OCI-LY3 (cell line): ENCODE measurements at regions not wholly inside any gene's neighbourhood (a gene's known extent, or its start where the extent isn't known, plus 50 kb on each side); places are given as distances from the start of the nearest gene placed in this dataset.
"Not testable (repeated sequence)": the region's sequence is repeated elsewhere in the genome, so short reads cannot be mapped to it uniquely, and the experiment has no call there.

Experiments
- H2AFZ ChIP-seq: fragments of 200-600, 300-600 bp; shearing (Covaris generic); 2 replicates; pipeline ENCODE4 v1.6.0; 2014; ENCODE audit warnings: antibody characterized with exemption, low read depth, low read length
- H3K27ac ChIP-seq: fragments of 200-600, 300-600 bp; sonication (generic); 2 replicates; pipeline ENCODE4 v1.5.1; 2014; ENCODE audit warnings: mild to moderate bottlenecking, low read length, moderate library complexity, mixed read lengths
- H3K27me3 ChIP-seq: fragments of 200-600, 300-600 bp; sonication (generic); 2 replicates; pipeline ENCODE4 v1.6.1; 2014; ENCODE audit warnings: low read depth, low read length, mixed read lengths
- H3K36me3 ChIP-seq: fragments of 200-600, 300-600 bp; sonication (generic); replicated peaks from 2 replicates; pipeline ENCODE3; 2014; ENCODE audit warnings: low read depth, low read length, mixed read lengths
- H3K4me1 ChIP-seq: fragments of 300-600, 200-600 bp; sonication (generic); 2 replicates; pipeline ENCODE4 v1.6.1; 2014; ENCODE audit warnings: low read length, mixed read lengths
- H3K4me2 ChIP-seq: fragments of 200-600, 300-600 bp; sonication (generic); 2 replicates; pipeline ENCODE4 v1.6.1; 2014; ENCODE audit warnings: low read length, mixed read lengths
- H3K4me3 ChIP-seq: fragments of 300-600, 200-600 bp; sonication (generic); 2 replicates; pipeline ENCODE4 v1.5.1; 2014; ENCODE audit warnings: antibody characterized with exemption, mild to moderate bottlenecking, low read length, moderate library complexity
- H3K79me2 ChIP-seq: fragments of 300-600, 200-600 bp; shearing (Covaris generic); 2 replicates; pipeline ENCODE4 v1.6.1; 2014; ENCODE audit warnings: mild to moderate bottlenecking, low read length, mixed read lengths
- H3K9ac ChIP-seq: fragments of 300-600, 200-600 bp; shearing (Covaris generic); 2 replicates; pipeline ENCODE4 v1.6.0; 2014; ENCODE audit warnings: mild to moderate bottlenecking, low read length, moderate library complexity
- H3K9me3 ChIP-seq: fragments of 200-600, 300-600 bp; shearing (Covaris generic); 2 replicates; pipeline ENCODE4 v1.6.1; 2014; ENCODE audit warnings: low read length, mixed read lengths; ENCODE audit not compliant: insufficient read depth
- H4K20me1 ChIP-seq: fragments of 200-600, 300-600 bp; sonication (generic); 2 replicates; pipeline ENCODE4 v1.6.1; 2016; ENCODE audit warnings: low read length, mixed read lengths; ENCODE audit not compliant: insufficient read depth
- EZH2phosphoT487 ChIP-seq: fragments of 200-600 bp; shearing (Covaris generic); IDR thresholded peaks from 2 replicates; pipeline ENCODE4 v1.6.1; 2018; ENCODE audit warnings: antibody characterized with exemption, mixed run types, low read depth
- TF ChIP-seq, protein P1 (sequence below): fragments of 200-600, 300-600 bp; sonication (generic); IDR thresholded peaks from 2 replicates; pipeline ENCODE4 v1.5.1; 2014; ENCODE audit warnings: antibody characterized with exemption, low read length, low read depth

DNA sequence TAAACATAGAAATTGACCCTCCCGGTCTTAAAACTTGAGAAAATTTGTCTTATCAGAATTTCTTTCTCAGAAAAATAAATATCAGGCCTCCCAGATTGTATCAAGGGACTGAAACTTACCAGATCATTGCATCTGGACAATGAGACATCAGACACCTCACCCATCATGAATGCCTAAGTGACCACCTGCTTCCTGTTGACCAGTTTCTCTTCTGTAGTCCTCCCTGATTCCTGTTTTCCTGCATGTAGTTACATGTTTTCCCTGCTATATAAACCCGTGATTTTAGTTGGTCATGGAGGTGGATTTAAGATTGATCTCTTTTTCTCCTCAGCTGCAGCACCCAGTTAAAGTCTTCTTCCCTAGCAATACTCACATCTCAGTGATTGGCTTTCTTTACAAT lies 548.1 kb downstream of the PPP4R3C start:
- no peaks in the 10 kb centered on the region for H3K79me2 ChIP-seq
- no peak overlapping the region for H2AFZ ChIP-seq
- H4K20me1 ChIP-seq, result no peaks in the 10 kb centered on the region
- H3K9me3 ChIP-seq, result no peaks in the 10 kb centered on the region
- H3K27me3 ChIP-seq, result no peaks in the 10 kb centered on the region
- H3K27ac ChIP-seq, result no peak overlapping the region
- H3K4me1 ChIP-seq, result peaks cover 10% of the 10 kb centered on the region
- no peak overlapping the region for H3K4me2 ChIP-seq
- H3K4me3 ChIP-seq, result no peak overlapping the region
- H3K36me3 ChIP-seq, result no peaks in the 10 kb centered on the region
- TF ChIP-seq, protein P1, sequence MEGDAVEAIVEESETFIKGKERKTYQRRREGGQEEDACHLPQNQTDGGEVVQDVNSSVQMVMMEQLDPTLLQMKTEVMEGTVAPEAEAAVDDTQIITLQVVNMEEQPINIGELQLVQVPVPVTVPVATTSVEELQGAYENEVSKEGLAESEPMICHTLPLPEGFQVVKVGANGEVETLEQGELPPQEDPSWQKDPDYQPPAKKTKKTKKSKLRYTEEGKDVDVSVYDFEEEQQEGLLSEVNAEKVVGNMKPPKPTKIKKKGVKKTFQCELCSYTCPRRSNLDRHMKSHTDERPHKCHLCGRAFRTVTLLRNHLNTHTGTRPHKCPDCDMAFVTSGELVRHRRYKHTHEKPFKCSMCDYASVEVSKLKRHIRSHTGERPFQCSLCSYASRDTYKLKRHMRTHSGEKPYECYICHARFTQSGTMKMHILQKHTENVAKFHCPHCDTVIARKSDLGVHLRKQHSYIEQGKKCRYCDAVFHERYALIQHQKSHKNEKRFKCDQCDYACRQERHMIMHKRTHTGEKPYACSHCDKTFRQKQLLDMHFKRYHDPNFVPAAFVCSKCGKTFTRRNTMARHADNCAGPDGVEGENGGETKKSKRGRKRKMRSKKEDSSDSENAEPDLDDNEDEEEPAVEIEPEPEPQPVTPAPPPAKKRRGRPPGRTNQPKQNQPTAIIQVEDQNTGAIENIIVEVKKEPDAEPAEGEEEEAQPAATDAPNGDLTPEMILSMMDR, result no peak
- TF ChIP-seq EZH2phosphoT487, result no peak
- H3K9ac ChIP-seq, result no peak overlapping the region

DNA sequence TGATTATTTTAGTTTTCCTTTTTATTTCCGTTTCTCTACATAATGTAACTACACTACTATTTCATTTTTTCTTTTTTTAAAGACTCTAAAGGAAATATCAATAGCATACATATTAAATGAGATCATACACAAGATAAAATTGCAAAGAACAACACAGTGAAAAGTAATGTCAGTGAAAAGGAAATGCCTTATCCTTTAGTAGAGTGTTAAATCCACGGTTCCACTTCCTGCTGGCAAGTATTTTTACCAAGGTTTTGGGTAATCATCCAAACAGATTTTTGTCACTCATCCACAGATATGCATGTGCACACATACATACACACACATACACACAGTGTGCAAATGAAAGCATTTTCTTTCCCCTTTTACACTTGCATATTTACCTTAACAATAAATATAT lies 548.9 kb downstream of the PPP4R3C start:
- no peaks in the 10 kb centered on the region for H3K27me3 ChIP-seq
- peaks cover 17% of the 10 kb centered on the region for H3K4me1 ChIP-seq
- H2AFZ ChIP-seq, result no peak overlapping the region
- no peak overlapping the region for H3K4me3 ChIP-seq
- no peaks in the 10 kb centered on the region for H3K9me3 ChIP-seq
- H3K27ac ChIP-seq, result no peak overlapping the region
- no peaks in the 10 kb centered on the region for H3K79me2 ChIP-seq
- H3K4me2 ChIP-seq, result no peak overlapping the region
- no peak overlapping the region for H3K9ac ChIP-seq
- no peaks in the 10 kb centered on the region for H4K20me1 ChIP-seq
- TF ChIP-seq EZH2phosphoT487, result no peak
- TF ChIP-seq, protein P1, result no peak
- no peaks in the 10 kb centered on the region for H3K36me3 ChIP-seq

DNA sequence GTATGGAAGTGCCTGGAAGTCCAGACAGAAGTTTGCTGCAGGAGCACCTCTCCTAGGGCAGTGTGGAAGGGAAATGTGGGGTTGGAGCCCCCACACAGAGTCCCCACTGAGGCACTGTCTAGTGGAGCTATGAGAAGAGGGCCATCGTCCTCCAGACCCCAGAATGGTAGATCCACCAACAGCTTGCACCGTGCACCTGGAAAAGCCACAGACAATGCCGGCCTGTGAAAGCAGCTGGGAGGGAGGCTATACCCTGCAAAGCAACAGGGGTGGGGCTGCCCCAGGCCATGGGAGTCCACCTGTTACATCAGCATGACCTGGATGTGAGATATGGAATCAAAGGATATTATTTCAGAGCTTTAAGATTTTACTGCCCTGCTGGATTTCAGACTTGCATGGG lies 551.4 kb downstream of the PPP4R3C start:
- not testable (repeated sequence) for H2AFZ ChIP-seq, H3K4me3 ChIP-seq, H3K36me3 ChIP-seq, H3K79me2 ChIP-seq, H4K20me1 ChIP-seq, H3K4me2 ChIP-seq, H3K9ac ChIP-seq, H3K9me3 ChIP-seq, H3K27ac ChIP-seq, H3K27me3 ChIP-seq
- H3K4me1 ChIP-seq, result peaks cover 17% of the 10 kb centered on the region

DNA sequence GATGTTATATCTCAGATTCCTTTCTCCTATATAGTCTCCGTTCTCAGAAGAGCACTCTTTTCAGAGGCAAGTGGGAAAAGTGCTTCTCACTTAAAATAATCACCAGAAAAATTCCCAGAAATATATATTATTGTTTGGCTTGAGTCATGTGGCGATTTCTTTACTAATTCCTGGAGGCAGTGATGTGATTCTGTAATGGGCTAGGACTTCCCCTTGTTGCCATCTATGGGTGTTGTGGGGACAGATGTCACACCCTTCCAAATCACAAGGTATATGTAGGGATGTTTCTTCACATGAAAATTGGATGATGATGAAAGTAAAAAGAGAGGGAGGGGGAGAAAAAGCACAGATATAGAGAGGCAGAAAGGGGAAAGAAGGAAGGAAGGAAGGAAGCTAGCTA lies 553.4 kb downstream of the PPP4R3C start:
- Histone ChIP-seq H3K36me3 (no peaks in the 10 kb centered on the region), H3K4me3 (no peak overlapping the region), H3K27ac (peak overlapping the region; percentile 63), H3K79me2 (no peaks in the 10 kb centered on the region), H3K9me3 (no peaks in the 10 kb centered on the region), H3K27me3 (no peaks in the 10 kb centered on the region), H2AFZ (no peak overlapping the region), H4K20me1 (no peaks in the 10 kb centered on the region), H3K9ac (no peak overlapping the region), H3K4me2 (peak overlapping the region; percentile 45), H3K4me1 (peaks cover 17% of the 10 kb centered on the region)
- TF ChIP-seq, protein P1, result no peak
- TF ChIP-seq EZH2phosphoT487, result no peak

DNA sequence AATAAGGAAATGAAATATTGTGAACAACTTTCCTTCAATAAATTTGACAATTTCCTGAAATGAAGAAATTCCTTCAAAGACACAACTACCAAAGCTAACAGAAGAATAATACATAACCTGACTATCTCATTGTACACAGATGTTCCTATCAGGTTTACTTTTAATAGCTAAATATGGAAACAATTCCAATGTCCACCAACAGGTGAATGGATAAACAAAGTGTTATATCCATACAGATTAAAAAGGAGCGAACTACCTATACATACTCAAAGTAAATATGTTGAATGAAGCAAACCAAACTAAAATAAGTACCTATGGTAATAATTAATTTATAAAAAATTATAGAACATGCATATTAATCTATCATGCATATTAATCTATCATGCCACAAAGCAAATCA lies 554.9 kb downstream of the PPP4R3C start:
- no peak for TF ChIP-seq EZH2phosphoT487
- TF ChIP-seq, protein P1, result no peak
- Histone ChIP-seq H3K4me3 (no peak overlapping the region), H4K20me1 (no peaks in the 10 kb centered on the region)

More for the DNA sequence above, 554.9 kb downstream of the PPP4R3C start:
- no peaks in the 10 kb centered on the region for H3K36me3 ChIP-seq
- no peak overlapping the region for H3K9ac ChIP-seq
- H2AFZ ChIP-seq, result no peak overlapping the region
- H3K4me1 ChIP-seq, result peaks cover 17% of the 10 kb centered on the region
- no peak overlapping the region for H3K4me2 ChIP-seq
- no peak overlapping the region for H3K27ac ChIP-seq
- no peaks in the 10 kb centered on the region for H3K79me2 ChIP-seq
- H3K9me3 ChIP-seq, result no peaks in the 10 kb centered on the region
- no peaks in the 10 kb centered on the region for H3K27me3 ChIP-seq
